Lower leg skin (tissue), 3 donors: ENCODE measurements at regions not wholly inside any gene's neighbourhood (a gene's known extent, or its start where the extent isn't known, plus 50 kb on each side); places are given as distances from the start of the nearest gene placed in this dataset.

ENCODE experiments used
- CTCF ChIP-seq, 3 donors: fragments of 450-650 bp; IDR thresholded peaks; one replicate each; pipeline ENCODE4 v1.5.1; 2016; ENCODE audit warnings: antibody characterized with exemption in 3 of 3, mild to moderate bottlenecking in 3 of 3, moderate library complexity in 2 of 3
- POLR2A ChIP-seq, 2 donors: fragments of 450-650 bp; IDR thresholded peaks; one replicate each; pipeline ENCODE4 v1.6.1; 2016 to 2017; ENCODE audit warnings: antibody characterized with exemption in 2 of 2, mild to moderate bottlenecking in 1 of 2, moderate library complexity in 1 of 2

GRCh38 chr17:34161690-34162089, 93.4 kb upstream of the CCL2 start:
- TF ChIP-seq CTCF (IDR thresholded peaks at IDR 0.05), result no peak
- TF ChIP-seq POLR2A (IDR thresholded peaks at IDR 0.05), result no peak
